Fibroblast of lung (primary cell): ENCODE measurements at regions not wholly inside any gene's neighbourhood (a gene's known extent, or its start where the extent isn't known, plus 50 kb on each side); places are given as distances from the start of the nearest gene placed in this dataset.
A peak's percentile ranks its signal among the peaks of the same experiment; 100 is the strongest.

Experiments used
- DNase-seq, 2 donors: peaks; one replicate each; pipeline versions ENCODE4 v3.0.0 to v3.0.0-alpha.2; 2010; ENCODE audit warnings: low read depth in 2 of 2
- H2AFZ ChIP-seq: 2 replicates; pipeline ENCODE4 v1.5.1; 2012; ENCODE audit warnings: low read length, control low read depth, inconsistent platforms
- H3K27ac ChIP-seq: 2 replicates; pipeline ENCODE4 v1.5.1; 2011; ENCODE audit warnings: low read length, control low read depth; ENCODE audit not compliant: insufficient read depth
- H3K27me3 ChIP-seq: 2 replicates; pipeline ENCODE4 v1.5.1; 2011; ENCODE audit warnings: mild to moderate bottlenecking, low read length; ENCODE audit not compliant: control insufficient read depth, insufficient read depth
- H3K36me3 ChIP-seq: 2 replicates; pipeline ENCODE4 v1.5.1; 2011; ENCODE audit warnings: low read length; ENCODE audit not compliant: control insufficient read depth, insufficient read depth
- H3K4me1 ChIP-seq: 2 replicates; pipeline ENCODE4 v1.5.1; 2011; ENCODE audit warnings: low read length; ENCODE audit not compliant: control insufficient read depth, insufficient read depth; ENCODE audit errors: extremely low read depth
- H3K4me2 ChIP-seq: 2 replicates; pipeline ENCODE4 v1.5.1; 2011; ENCODE audit warnings: low read length, control low read depth; ENCODE audit not compliant: insufficient read depth; ENCODE audit errors: extremely low read depth
- H3K4me3 ChIP-seq, 4 experiments: fragments of 200-600 bp in 1 of 4; sonication (generic) in 1 of 4; replicated peaks in 1 of 4; 2 replicates each; pipeline ENCODE4 v1.5.1; 2011 to 2016; ENCODE audit warnings: low read length in 4 of 4, low read depth in 3 of 4, mild to moderate bottlenecking in 3 of 4, control low read depth in 2 of 4, inconsistent platforms in 1 of 4, mixed read lengths in 1 of 4; ENCODE audit not compliant: insufficient read depth in 1 of 4; ENCODE audit errors: control extremely low read depth in 1 of 4
- H3K79me2 ChIP-seq: 2 replicates; pipeline ENCODE4 v1.5.1; 2012; ENCODE audit warnings: mild to moderate bottlenecking, low read length, inconsistent platforms; ENCODE audit not compliant: control insufficient read depth, insufficient read depth
- H3K9ac ChIP-seq: 2 replicates; pipeline ENCODE4 v1.5.1; 2011; ENCODE audit warnings: mild to moderate bottlenecking, low read length, control low read depth; ENCODE audit not compliant: insufficient read depth
- H3K9me3 ChIP-seq: 2 replicates; pipeline ENCODE4 v1.5.1; 2012; ENCODE audit warnings: low read depth, low read length; ENCODE audit not compliant: control insufficient read depth, insufficient read depth
- H4K20me1 ChIP-seq: 2 replicates; pipeline ENCODE4 v1.5.1; 2011; ENCODE audit warnings: low read length; ENCODE audit not compliant: control insufficient read depth, insufficient read depth; ENCODE audit errors: extremely low read depth
- CTCF ChIP-seq, 2 donors: IDR thresholded peaks in 1 of 2; conservative IDR thresholded peaks in 1 of 2; 1 replicate in 1 of 2; 2 replicates in 1 of 2; pipeline ENCODE4 v1.5.1; 2011 to 2012; ENCODE audit warnings: low read length in 2 of 2, control low read depth in 1 of 2, inconsistent platforms in 1 of 2, low read depth in 1 of 2, mild to moderate bottlenecking in 1 of 2
- EZH2 ChIP-seq: IDR thresholded peaks from 2 replicates; pipeline ENCODE4 v1.5.1; 2012; ENCODE audit warnings: low read length, control low read depth, mild to moderate bottlenecking; ENCODE audit errors: missing control alignments

DNA sequence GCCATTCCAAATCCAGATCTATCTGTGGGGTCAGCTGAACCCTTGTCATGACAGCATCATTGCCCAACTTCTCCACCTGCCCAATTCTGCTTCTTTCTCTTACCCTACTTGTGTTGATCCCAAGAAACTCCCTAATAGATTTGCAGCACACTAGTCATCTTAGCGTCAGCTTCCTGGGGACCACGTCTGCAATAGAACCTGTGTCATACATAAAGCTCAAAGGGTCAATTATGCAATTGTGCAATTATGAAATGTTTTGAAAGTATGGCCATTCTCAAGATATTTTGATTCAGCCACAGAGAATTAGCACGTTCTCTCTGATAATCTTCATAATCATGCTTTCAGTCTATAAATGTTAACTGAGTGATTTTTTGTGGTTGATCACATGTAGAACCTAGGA lies 87.4 kb upstream of the PAPPA start:
- Histone ChIP-seq H2AFZ (no peak overlapping the region), H3K27me3 (no peaks in the 10 kb centered on the region), H3K9me3 (no peaks in the 10 kb centered on the region), H3K9ac (no peak overlapping the region), H3K4me2 (no peak overlapping the region), H3K36me3 (no peaks in the 10 kb centered on the region), H3K27ac (no peak overlapping the region), H3K4me1 (no peaks in the 10 kb centered on the region), H3K4me3 (no peak overlapping the region), H4K20me1 (no peaks in the 10 kb centered on the region), H3K79me2 (no peaks in the 10 kb centered on the region)
- TF ChIP-seq CTCF (conservative IDR thresholded peaks at IDR 0.05 in 1 of 2, IDR thresholded peaks at IDR 0.05 in 1 of 2; ENCODE audit: low read depth in 1 of 2, low read length in 2 of 2) = no peak
- TF ChIP-seq EZH2 = no peak
- peak in 1 of 2 donors; percentile 38 for DNase-seq

DNA sequence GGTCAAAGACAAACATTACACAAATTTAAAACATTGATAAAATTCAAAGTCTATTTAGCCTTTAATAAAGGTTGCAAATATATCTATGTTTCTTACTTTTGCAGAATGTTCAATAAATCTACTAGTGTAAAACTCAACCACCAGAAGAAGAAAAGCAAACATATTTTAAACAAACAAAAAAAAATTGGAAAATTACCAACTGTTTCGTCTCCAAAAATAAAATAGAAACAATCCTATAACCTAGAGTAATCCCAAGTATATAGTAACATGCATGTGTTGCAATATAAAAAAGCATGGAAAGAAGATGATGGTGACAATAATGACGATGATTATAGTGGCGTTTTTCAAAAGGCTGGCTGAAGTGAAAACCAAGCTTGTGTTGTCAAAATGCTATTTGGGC lies 86.0 kb upstream of the PAPPA start:
- Histone ChIP-seq H3K4me3 (no peak overlapping the region), H3K9ac (no peak overlapping the region), H3K79me2 (no peaks in the 10 kb centered on the region), H2AFZ (no peak overlapping the region), H3K9me3 (no peaks in the 10 kb centered on the region), H3K4me2 (no peak overlapping the region), H4K20me1 (no peaks in the 10 kb centered on the region), H3K4me1 (no peaks in the 10 kb centered on the region), H3K36me3 (no peaks in the 10 kb centered on the region), H3K27me3 (no peaks in the 10 kb centered on the region), H3K27ac (no peak overlapping the region)
- TF ChIP-seq EZH2 (no peak), CTCF (conservative IDR thresholded peaks at IDR 0.05 in 1 of 2, IDR thresholded peaks at IDR 0.05 in 1 of 2; ENCODE audit: low read depth in 1 of 2, low read length in 2 of 2) (no peak)
- DNase-seq = peak in 1 of 2 donors; percentile 50

DNA sequence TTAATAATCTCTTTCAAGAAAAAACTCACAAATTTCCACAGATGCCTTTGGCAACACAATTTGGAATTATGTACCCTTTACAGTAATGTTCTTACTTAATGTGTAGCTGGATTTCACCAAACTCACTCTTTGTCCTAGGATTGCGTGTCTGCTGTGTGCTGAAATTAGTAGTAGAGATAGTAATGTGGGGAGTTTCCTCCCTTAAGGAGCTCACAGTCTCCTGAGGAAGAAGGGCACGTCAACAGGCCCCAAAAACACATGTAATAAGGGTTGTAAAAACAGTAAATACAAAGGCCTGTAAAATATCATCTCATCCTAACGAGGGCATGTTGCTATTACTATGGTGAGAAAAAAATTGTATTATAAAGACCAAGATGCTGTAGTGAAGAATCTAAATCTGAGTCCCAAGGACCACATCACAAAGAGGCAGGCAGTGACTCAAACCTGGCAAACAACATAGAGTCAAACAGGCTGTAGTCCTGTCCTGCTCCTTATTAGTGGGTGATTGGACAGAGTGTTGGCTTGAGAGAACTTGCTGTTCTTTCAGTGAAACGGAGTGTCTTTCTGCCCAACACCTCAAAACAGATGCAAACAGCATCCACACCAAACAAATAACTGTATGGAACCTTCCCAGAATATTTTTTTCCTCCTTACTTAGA lies 83.2 kb upstream of the PAPPA start:
- DNase-seq = no peak

More for the DNA sequence above, 83.2 kb upstream of the PAPPA start:
- Histone ChIP-seq H3K79me2 (no peaks in the 10 kb centered on the region), H3K9me3 (no peaks in the 10 kb centered on the region), H3K27ac (no peak overlapping the region), H3K27me3 (no peaks in the 10 kb centered on the region), H3K9ac (no peak overlapping the region), H3K4me3 (no peak overlapping the region), H3K4me1 (peaks cover 10% of the 10 kb centered on the region), H3K36me3 (no peaks in the 10 kb centered on the region), H3K4me2 (no peak overlapping the region), H4K20me1 (no peaks in the 10 kb centered on the region), H2AFZ (no peak overlapping the region)
- TF ChIP-seq EZH2 = no peak
- no peak for TF ChIP-seq CTCF (conservative IDR thresholded peaks at IDR 0.05 in 1 of 2, IDR thresholded peaks at IDR 0.05 in 1 of 2; ENCODE audit: low read depth in 1 of 2, low read length in 2 of 2)
